Neural cell (in vitro differentiated cells): ENCODE measurements at regions not wholly inside any gene's neighbourhood (a gene's known extent, or its start where the extent isn't known, plus 50 kb on each side); places are given as distances from the start of the nearest gene placed in this dataset.

ENCODE experiments used
- H2AFZ ChIP-seq: fragments of 200-600, 300-800 bp; sonication (generic), shearing (Covaris generic); 2 replicates; pipeline ENCODE4 v1.6.0; 2014; ENCODE audit warnings: low read depth, mild to moderate bottlenecking, antibody characterized with exemption, low read length, moderate library complexity
- H3F3A ChIP-seq: fragments of 200-600 bp; shearing (Covaris generic); 2 replicates; pipeline ENCODE4 v1.6.1; 2016; ENCODE audit warnings: mild to moderate bottlenecking, moderate library complexity, mixed read lengths, antibody characterized with exemption, low read length; ENCODE audit not compliant: insufficient read depth, poor library complexity, severe bottlenecking
- H3K27ac ChIP-seq: fragments of 200-600, 300-800 bp; sonication (generic), shearing (Covaris generic); 2 replicates; pipeline ENCODE4 v1.5.1; 2014; ENCODE audit warnings: mild to moderate bottlenecking, low read length, moderate library complexity
- H3K27me3 ChIP-seq: fragments of 300-800, 200-600 bp; sonication (generic), shearing (Covaris generic); 2 replicates; pipeline ENCODE4 v1.6.0; 2014; ENCODE audit warnings: mild to moderate bottlenecking, low read depth, low read length, moderate library complexity; ENCODE audit not compliant: insufficient read depth
- H3K36me3 ChIP-seq: fragments of 300-800, 200-600 bp; sonication (generic), shearing (Covaris generic); 2 replicates; pipeline ENCODE4 v1.5.1; 2014; ENCODE audit warnings: mild to moderate bottlenecking, antibody characterized with exemption, low read length, moderate library complexity; ENCODE audit not compliant: insufficient read depth
- H3K4me2 ChIP-seq: fragments of 300-800, 200-600 bp; sonication (generic), shearing (Covaris generic); 2 replicates; pipeline ENCODE4 v1.6.0; 2014; ENCODE audit warnings: mild to moderate bottlenecking, low read length
- H3K4me3 ChIP-seq: fragments of 300-800, 200-600 bp; sonication (generic), shearing (Covaris generic); 2 replicates; pipeline ENCODE4 v1.5.1; 2014; ENCODE audit warnings: mild to moderate bottlenecking, low read length, moderate library complexity
- H3K79me2 ChIP-seq: fragments of 200-600 bp; shearing (Covaris generic); replicated peaks from 2 replicates; pipeline ENCODE4 v1.6.0; 2014; ENCODE audit warnings: mild to moderate bottlenecking, low read length, moderate library complexity; ENCODE audit not compliant: insufficient read depth
- H3K9ac ChIP-seq: fragments of 300-800, 200-600 bp; sonication (generic), shearing (Covaris generic); 2 replicates; pipeline ENCODE4 v1.6.1; 2016; ENCODE audit warnings: mild to moderate bottlenecking, low read length, mixed read lengths
- H3K9me2 ChIP-seq: fragments of 200-600 bp; shearing (Covaris generic); 2 replicates; pipeline ENCODE4 v1.6.1; 2016; ENCODE audit warnings: mild to moderate bottlenecking, low read length, mixed read lengths; ENCODE audit not compliant: insufficient read depth
- H3K9me3 ChIP-seq: fragments of 200-600, 300-800 bp; sonication (generic), shearing (Covaris generic); 2 replicates; pipeline ENCODE4 v1.6.1; 2016; ENCODE audit warnings: mild to moderate bottlenecking, mixed run types, low read length, moderate library complexity, mixed read lengths
- H4K20me1 ChIP-seq: fragments of 200-600 bp; shearing (Covaris generic); 2 replicates; pipeline ENCODE4 v1.6.1; 2016; ENCODE audit warnings: mild to moderate bottlenecking, mixed run types; ENCODE audit not compliant: insufficient read depth
- EP300 ChIP-seq: fragments of 450-650 bp; conservative IDR thresholded peaks from 2 replicates; pipeline ENCODE4 v1.6.1; 2014; ENCODE audit warnings: antibody characterized with exemption, mild to moderate bottlenecking, moderate library complexity; ENCODE audit not compliant: poor library complexity, severe bottlenecking
- EZH2 ChIP-seq: fragments of 200-600, 300-800 bp; shearing (Covaris generic), sonication (generic); IDR thresholded peaks from 2 replicates; pipeline ENCODE4 v1.6.1; 2014; ENCODE audit warnings: antibody characterized with exemption, low read length, borderline replicate concordance, mild to moderate bottlenecking; ENCODE audit not compliant: insufficient read depth, poor library complexity, severe bottlenecking
- MXI1 ChIP-seq: fragments of 450-650 bp; conservative IDR thresholded peaks from 2 replicates; pipeline ENCODE4 v1.6.1; 2014; ENCODE audit warnings: antibody characterized with exemption, mild to moderate bottlenecking; ENCODE audit not compliant: poor library complexity, severe bottlenecking
- POLR2AphosphoS5 ChIP-seq: IDR thresholded peaks from 2 replicates; pipeline ENCODE4 v1.6.1; 2012
- RAD21 ChIP-seq: fragments of 450-650 bp; conservative IDR thresholded peaks from 2 replicates; pipeline ENCODE4 v1.6.1; 2014; ENCODE audit warnings: antibody characterized with exemption, mild to moderate bottlenecking, moderate library complexity
- SMC3 ChIP-seq: fragments of 450-650 bp; conservative IDR thresholded peaks from 2 replicates; pipeline ENCODE4 v1.6.1; 2014; ENCODE audit warnings: antibody characterized with exemption, mild to moderate bottlenecking, moderate library complexity; ENCODE audit not compliant: poor library complexity
- TAF1 ChIP-seq: IDR thresholded peaks from 2 replicates; pipeline ENCODE4 v1.6.1; 2012; ENCODE audit warnings: low read depth
- TF ChIP-seq, protein P1 (sequence below): fragments of 450-650 bp; IDR thresholded peaks from 2 replicates; pipeline ENCODE4 v1.5.1; 2014; ENCODE audit warnings: antibody characterized with exemption, mild to moderate bottlenecking, moderate library complexity; ENCODE audit not compliant: poor library complexity, severe bottlenecking
- TF ChIP-seq, protein P2 (sequence below): IDR thresholded peaks from 2 replicates; pipeline ENCODE4 v1.6.1; 2012; ENCODE audit warnings: borderline replicate concordance

DNA sequence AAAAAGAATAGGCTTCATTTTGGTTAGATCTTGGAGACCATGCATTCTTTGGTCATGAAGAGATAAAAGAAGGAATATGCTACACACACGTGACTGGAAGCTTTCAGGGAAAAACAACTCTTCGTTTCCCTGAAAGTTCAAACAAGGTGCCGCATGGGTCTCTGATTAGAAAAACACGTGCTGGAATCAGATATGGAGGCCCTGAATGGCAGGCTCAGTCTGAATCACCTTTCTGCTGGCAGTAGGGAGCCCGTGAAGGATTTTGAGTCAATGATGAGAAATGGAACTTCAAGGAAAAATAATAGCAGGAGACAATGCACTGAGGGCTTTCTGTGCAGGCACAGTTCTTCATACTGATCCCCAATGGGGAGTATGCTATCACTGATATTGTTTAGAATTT, 99.8 kb upstream of the LRRN1 start:
- Histone ChIP-seq H3K4me3 (no peak overlapping the region), H3K36me3 (no peaks in the 10 kb centered on the region), H3K4me2 (no peak overlapping the region), H3K27me3 (no peaks in the 10 kb centered on the region), H3K9ac (no peak overlapping the region), H3K9me3 (no peaks in the 10 kb centered on the region), H3K27ac (no peak overlapping the region), H3F3A (no peaks in the 10 kb centered on the region), H2AFZ (no peak overlapping the region), H3K9me2 (no peaks in the 10 kb centered on the region), H3K79me2 (no peaks in the 10 kb centered on the region), H4K20me1 (no peaks in the 10 kb centered on the region)
- TF ChIP-seq MXI1, result no peak
- TF ChIP-seq, protein P1, sequence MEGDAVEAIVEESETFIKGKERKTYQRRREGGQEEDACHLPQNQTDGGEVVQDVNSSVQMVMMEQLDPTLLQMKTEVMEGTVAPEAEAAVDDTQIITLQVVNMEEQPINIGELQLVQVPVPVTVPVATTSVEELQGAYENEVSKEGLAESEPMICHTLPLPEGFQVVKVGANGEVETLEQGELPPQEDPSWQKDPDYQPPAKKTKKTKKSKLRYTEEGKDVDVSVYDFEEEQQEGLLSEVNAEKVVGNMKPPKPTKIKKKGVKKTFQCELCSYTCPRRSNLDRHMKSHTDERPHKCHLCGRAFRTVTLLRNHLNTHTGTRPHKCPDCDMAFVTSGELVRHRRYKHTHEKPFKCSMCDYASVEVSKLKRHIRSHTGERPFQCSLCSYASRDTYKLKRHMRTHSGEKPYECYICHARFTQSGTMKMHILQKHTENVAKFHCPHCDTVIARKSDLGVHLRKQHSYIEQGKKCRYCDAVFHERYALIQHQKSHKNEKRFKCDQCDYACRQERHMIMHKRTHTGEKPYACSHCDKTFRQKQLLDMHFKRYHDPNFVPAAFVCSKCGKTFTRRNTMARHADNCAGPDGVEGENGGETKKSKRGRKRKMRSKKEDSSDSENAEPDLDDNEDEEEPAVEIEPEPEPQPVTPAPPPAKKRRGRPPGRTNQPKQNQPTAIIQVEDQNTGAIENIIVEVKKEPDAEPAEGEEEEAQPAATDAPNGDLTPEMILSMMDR, result no peak
- no peak for TF ChIP-seq POLR2AphosphoS5
- no peak for TF ChIP-seq EP300
- TF ChIP-seq EZH2, result no peak
- TF ChIP-seq, protein P2, sequence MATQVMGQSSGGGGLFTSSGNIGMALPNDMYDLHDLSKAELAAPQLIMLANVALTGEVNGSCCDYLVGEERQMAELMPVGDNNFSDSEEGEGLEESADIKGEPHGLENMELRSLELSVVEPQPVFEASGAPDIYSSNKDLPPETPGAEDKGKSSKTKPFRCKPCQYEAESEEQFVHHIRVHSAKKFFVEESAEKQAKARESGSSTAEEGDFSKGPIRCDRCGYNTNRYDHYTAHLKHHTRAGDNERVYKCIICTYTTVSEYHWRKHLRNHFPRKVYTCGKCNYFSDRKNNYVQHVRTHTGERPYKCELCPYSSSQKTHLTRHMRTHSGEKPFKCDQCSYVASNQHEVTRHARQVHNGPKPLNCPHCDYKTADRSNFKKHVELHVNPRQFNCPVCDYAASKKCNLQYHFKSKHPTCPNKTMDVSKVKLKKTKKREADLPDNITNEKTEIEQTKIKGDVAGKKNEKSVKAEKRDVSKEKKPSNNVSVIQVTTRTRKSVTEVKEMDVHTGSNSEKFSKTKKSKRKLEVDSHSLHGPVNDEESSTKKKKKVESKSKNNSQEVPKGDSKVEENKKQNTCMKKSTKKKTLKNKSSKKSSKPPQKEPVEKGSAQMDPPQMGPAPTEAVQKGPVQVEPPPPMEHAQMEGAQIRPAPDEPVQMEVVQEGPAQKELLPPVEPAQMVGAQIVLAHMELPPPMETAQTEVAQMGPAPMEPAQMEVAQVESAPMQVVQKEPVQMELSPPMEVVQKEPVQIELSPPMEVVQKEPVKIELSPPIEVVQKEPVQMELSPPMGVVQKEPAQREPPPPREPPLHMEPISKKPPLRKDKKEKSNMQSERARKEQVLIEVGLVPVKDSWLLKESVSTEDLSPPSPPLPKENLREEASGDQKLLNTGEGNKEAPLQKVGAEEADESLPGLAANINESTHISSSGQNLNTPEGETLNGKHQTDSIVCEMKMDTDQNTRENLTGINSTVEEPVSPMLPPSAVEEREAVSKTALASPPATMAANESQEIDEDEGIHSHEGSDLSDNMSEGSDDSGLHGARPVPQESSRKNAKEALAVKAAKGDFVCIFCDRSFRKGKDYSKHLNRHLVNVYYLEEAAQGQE, result no peak
- TF ChIP-seq RAD21, result no peak
- TF ChIP-seq TAF1, result no peak
- no peak for TF ChIP-seq SMC3

DNA sequence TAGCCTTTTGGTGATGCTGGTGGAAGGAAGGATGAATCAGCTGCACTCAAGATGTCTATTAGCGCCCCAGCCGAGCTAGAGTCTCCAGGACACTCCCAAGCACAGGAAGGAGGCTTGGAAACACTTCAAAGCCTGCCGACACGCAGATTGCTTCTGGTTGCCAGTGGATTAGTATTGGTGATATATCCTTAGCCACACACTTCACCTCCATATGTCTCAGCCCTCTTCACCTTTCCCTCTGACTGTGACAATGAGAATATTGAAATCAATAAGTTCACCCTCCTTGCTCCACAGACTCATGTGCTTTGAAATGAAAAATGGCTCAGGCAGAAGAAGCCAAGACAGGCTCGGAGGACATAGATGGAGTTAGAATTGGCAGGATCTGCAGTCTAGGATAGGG, 102.9 kb upstream of the LRRN1 start:
- no peaks in the 10 kb centered on the region for H3K9me3 ChIP-seq
- no peak overlapping the region for H3K4me3 ChIP-seq
- TF ChIP-seq RAD21 (no peak), EZH2 (no peak), SMC3 (no peak), MXI1 (no peak), TAF1 (no peak), POLR2AphosphoS5 (no peak), EP300 (no peak)
- TF ChIP-seq, protein P2, result no peak
- TF ChIP-seq, protein P1, result no peak
- H4K20me1 ChIP-seq, result no peaks in the 10 kb centered on the region
- no peaks in the 10 kb centered on the region for H3K9me2 ChIP-seq
- no peaks in the 10 kb centered on the region for H3K36me3 ChIP-seq
- H2AFZ ChIP-seq, result no peak overlapping the region
- H3K27me3 ChIP-seq, result no peaks in the 10 kb centered on the region
- H3K79me2 ChIP-seq, result no peaks in the 10 kb centered on the region
- no peak overlapping the region for H3K9ac ChIP-seq
- no peak overlapping the region for H3K4me2 ChIP-seq
- no peak overlapping the region for H3K27ac ChIP-seq
- no peaks in the 10 kb centered on the region for H3F3A ChIP-seq
